GM19240 (cell line): ENCODE measurements at regions not wholly inside any gene's neighbourhood (a gene's known extent, or its start where the extent isn't known, plus 50 kb on each side); places are given as distances from the start of the nearest gene placed in this dataset.
"Not testable (repeated sequence)": the region's sequence is repeated elsewhere in the genome, so short reads cannot be mapped to it uniquely, and the experiment has no call there.

ENCODE experiments used
- DNase-seq: peaks from one replicate; pipeline ENCODE4 v3.0.0; 2011; ENCODE audit warnings: low spot score; ENCODE audit not compliant: insufficient read length

DNA sequence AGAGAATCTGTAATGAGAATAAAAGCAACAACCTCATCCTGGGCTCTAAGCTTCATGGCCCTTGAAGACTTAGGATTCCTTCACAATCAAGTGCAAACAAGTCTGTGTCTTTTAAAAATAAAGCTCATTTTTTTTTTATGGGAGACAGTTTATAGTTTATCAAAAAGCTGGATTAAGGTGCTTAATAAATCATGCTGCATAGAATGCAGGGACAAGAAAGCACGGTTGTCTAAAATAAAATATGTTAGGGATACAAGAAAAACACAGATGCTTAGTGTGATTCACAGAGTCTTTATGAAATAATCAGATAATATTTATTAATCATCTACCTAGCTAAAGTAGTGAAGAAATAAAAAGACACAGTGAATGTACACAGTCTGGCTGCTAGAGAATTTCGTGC, 2045.9 kb upstream of the WWC1 start:
- DNase-seq = no peak

DNA sequence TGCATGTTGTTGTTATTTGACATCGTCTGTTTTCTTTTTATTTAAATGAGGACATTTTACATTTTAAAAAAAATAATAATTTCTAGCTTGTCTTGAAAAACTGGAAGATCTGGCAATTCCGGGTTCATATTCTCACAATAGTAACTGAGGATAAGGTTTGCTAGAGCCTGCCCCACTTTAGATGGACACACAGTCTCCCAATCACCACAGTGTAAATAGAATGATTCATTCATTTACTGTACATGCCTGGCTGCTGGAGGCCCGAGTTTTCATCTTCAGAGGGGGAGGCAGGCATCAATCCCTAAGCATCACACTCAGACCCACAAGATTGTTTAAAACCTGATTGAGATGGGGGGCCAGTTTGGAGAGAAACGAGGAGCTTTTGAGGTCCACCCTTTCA, 2039.7 kb upstream of the WWC1 start:
- DNase-seq = no peak

DNA sequence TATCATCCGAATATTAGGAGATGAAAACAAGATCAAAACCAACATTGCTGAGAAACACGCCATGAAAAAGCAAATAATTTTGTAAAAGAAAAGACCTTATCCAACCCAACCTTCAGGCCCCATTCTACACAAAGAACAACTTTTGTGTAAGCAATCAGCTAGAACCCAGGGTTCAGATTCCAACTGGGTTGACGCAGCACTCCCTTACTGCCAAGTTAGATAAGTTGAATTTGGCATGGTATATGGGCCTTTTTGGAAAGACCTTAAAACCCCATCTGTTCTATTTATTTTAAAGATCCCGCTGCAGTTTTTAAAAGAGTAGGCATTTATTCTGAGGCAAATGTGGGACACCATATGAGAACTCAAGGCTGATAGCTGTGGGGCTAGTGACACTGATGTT, 2033.8 kb upstream of the WWC1 start:
- no peak for DNase-seq

DNA sequence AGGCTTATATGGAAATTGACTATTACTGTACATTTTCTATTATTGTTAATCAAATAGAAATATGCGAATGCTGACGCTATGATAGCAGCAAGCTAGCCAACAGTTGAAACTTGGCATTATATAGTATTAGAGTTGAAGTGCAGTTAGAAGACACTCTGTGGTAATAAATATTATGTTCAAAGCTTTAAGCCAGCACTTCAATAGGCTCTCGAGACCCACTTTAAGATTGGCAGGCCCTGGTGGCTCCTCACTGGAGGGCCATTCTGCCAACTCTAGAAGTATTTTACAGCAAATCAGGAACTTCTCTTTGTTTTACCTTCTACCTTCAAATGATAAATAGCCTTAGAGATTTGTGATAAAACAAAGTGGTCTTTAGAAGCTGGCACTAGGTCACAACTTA, 2029.0 kb upstream of the WWC1 start:
- no peak for DNase-seq

DNA sequence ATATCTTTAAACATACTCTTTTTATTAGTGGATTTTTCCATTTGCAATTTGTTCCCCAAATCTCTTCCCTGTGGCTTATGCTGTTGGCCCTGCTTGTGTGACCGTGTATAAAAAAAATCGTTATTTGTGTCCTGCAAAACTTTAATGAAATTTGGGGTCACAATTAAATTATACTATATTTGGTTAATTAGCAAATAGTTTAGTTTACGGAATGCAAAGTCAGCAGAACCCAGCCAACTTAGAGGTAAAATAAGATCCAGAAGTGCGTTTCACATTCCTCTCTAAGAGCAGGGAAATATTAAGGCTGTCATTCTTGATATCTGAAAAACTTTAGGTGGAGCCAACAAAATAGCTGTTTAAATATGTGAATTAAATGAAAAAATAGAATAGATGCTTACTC, 2023.5 kb upstream of the WWC1 start:
- no peak for DNase-seq

DNA sequence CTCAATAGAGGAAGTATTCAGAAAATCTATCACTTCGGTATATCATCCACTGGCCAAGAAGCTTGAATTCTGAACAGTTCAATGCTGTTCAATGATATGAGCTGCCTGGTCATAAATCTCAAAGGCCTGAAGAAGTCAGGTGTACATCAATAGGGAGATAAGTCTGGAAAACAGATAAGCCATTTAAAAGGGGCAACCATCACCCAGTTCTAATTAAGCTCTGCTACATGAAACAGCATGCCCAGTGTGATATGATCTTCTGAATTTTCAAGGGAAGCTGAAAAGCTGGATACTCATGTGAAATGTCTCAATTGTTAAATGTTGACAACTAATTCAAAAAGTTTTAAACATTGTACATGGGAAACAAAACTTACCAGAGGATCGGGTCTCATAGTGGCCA, 2020.7 kb upstream of the WWC1 start:
- no peak for DNase-seq

DNA sequence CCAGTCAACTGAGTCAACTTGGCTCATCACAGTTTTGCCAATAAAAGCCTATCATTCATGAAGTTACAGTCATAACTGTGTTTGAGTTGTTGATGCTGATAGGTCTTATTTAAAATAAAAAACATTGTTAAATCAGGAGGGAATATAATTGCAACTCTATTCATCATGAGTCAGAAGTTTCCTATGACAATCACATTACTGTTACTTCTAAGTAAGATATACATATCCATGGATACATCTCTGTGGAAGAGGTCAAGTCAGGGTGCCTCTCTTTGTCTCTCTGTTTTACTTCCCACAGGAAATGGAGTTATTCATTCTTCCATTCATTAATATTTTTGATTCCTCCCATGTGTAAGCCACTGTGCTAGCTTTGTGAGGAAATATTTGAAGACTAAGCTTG, 2015.4 kb upstream of the WWC1 start:
- no peak for DNase-seq

DNA sequence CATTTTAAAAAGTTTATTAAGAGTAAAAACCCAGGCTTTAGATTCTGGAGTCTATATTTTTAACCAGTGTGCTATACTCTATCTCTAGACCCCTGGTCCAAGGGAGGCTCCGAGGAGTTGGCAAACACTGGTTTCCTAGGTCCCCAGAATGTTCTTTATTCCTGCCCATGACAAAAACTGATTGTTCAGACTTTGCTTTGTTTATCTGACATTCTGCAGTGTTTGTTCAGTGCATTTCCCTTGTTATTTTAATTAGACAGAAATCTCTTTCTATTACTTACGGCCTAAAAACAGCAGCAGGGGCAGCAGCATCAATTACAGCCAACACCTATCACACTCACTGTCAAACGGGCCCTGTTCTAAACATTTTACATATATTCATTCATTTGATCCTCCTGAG, 2011.6 kb upstream of the WWC1 start:
- DNase-seq = no peak

DNA sequence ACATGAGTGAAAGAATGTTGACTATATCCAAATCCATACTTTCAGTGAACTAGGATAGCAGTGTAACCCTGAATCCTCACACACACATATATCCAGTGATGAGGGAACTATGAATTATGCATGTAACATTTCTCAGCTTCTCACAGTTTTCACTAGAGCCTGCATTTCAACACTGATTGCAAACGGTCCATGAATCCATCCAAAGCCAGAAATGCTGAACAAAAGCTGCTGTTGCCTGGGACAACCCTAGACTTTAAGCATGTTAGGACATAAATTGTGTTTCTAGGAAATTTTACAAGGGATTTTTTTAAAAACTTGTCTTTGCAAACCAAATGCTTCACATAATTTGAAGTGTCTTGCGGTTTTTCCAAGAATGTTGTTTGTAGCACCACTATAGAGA, 2010.0 kb upstream of the WWC1 start:
- DNase-seq = no peak

DNA sequence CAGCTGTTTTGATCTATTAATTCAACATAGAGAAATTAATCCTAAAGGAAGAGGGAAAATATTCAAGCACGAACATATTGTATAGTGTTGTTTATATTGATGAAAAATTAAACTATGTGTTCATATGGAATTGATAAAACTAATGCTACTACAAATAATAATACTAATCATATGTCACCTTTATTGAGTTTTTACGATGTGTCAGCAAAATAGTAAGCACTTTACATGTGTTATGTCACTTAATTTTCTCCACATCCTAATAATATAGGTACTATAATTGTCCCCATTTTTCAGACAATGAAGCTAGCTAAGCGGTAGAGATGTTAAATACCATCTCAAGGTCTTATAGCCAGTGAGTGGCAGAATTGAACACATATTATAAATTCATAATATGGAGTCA, 2008.5 kb upstream of the WWC1 start:
- no peak for DNase-seq

DNA sequence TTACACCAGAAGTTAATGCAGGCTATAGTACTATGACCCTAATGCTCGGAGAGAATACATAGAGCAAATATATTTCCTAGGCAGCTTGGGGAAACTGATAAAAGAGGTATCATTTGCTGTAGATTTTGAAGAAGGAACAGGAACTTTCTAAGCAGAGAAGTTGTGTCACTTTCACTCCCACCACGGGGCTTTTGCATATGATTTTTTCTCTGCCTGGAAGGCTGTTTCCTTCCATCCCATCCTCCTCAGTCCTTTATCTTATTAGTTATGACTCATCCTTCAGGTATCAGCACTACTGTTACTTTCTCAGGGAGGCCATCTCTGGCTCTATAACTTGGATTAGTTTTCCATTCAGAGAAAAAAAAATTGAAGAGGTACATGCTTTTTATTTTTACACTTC, 2006.1 kb upstream of the WWC1 start:
- DNase-seq = no peak

DNA sequence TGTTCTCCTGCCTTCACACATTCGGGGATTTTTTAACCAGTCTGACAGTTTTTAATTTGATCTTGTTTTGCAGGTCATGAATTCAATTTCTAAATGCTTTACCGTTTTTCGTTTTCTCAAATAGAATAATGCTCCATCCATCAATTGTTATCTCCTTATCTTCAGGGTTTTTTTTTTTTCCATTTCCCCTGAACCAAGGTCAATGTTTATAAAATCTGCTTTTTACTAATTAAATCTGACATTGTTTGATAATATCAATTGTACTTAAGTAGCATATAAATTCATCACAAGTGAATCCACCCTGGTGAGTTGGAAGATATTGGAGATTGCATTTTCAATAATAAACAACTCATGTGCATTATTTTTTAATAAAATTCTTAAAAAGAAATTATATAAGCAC, 2004.6 kb upstream of the WWC1 start:
- no peak for DNase-seq

DNA sequence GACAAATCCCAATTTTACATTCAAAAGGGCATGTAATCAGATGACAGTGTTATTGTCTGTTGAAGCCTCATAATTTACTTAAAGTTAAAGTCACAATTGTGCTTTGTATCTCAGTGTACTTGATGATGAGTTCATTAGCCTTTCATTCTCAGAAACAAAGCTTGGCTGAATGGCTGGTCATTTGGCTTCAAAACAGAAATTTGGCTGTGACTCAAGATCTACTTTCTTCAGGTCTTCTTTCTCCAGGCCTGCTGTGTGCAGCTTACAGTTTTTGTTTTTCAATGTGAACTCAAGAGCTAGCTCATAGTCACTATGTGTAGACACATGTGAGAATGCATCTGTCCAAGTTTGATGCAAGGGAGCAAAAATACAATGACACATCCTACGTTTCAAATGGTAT, 2003.6 kb upstream of the WWC1 start:
- DNase-seq = no peak

DNA sequence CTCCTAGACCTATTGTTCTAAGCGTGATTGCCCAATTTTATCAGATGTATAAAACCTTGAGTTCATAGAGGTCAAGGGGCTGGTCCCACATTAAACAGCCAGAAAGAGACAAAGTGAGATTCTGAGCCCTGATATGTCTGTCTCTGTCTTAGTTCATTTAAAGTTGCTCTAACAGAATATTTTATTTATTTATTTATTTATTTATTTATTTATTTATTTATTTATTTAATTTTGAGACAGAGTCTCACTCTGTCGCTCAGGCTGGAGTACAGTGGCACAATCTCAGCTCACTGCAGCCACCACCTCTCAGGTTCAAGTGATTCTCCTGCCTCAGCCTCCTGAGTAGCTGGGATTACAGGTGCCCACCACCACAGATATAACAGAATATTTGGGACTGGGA, 1999.6 kb upstream of the WWC1 start:
- not testable (repeated sequence) for DNase-seq

DNA sequence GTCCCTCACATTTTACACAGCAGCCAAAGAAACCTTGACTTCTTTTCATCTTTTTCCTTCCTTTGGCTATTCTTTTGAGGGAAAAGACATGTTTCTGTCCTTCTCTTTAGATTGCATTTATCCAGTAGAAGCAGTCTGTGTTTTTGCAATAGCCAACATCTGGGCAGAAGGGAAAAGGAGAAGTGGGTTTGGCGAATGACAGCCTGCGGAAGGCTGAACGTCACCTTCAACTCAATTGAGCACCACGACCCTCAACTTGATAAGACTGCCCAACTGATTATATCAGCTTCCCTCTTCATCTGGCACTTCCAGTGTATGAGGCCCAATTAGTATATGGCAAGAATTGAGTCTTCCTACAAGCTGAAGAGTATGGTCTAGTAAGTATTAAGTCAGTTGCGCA, 1997.6 kb upstream of the WWC1 start:
- no peak for DNase-seq

DNA sequence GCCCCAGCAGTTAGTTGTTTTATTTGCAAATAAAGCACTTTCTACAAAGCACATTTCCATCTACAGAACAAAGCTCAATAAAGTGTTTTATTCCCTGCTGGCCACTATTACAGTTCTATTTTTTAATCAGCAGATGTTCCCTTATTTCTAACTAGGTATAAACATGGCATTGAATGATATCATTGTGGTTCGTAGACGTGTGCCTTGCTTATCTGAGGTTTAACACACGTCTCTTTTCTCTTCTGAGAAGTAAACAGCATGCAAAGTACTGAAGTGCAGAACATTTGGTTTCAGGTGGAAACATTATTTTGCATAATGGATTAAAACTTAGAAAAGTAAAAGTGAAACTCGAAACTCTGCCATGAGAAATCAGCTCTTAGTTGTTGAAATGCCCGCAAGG, 1989.3 kb upstream of the WWC1 start:
- DNase-seq = no peak

DNA sequence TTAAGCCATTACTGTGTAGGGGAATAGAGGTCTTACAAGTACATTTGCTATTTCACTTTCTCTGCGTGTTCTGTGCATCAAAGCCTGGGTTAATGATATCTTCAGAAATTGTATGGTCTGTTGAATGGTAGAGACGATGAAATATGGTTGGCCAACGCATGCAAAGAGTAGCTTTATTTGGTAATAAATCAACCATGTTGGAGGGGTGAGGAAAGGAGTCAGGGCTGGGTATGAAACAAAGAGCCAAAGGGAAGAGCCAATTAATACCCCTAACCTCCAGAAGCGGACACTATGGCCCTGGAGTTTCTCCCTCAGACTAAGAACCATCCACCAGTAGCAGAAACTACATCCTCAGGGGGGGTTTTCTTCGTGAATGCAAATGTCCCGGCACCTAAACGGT, 1974.0 kb upstream of the WWC1 start:
- no peak for DNase-seq

DNA sequence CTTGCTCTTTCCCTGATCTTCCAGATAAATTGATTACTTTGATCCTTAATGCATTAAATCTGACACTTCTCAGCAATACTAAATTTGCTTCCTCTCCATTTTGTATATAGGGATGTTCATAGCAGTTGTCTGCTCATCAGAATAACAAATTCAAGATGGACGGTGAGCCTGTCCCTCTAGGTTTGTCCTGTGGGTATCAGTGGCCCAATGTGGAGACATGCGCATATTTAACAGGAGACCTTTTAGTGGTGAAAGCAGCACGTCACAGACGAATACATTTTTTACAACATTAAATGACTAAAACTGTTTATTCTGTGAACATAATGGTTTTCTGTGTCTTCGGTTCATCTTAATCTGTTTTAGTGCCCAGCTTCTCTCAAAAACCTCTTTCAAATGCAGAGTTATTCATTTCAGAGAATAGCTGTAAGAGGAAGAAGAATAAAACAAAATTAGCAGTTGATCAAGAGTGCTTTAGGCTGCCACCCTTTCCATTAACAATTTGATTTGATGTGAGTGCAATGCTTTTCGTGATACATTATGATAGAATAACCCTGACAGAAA, 1970.4 kb upstream of the WWC1 start:
- DNase-seq = no peak

DNA sequence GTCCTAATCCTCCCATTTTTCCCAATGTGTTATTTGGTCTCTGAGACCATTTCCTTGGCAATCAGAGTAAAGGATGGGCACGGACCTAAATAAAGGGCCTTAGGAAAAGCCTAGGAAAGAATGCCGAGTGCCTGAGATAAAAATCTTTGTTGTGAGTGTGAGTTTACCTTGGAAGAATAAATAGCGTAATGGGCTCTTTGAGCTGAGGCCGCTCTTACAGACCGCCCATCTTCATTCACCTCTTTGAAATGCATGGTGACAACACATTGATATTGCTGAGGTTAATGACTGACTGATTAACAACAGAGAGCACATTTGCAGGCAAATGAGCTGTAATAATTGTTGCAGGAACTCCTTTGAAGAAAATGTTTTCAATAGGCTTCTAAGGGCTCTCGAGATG, 1967.1 kb upstream of the WWC1 start:
- no peak for DNase-seq

DNA sequence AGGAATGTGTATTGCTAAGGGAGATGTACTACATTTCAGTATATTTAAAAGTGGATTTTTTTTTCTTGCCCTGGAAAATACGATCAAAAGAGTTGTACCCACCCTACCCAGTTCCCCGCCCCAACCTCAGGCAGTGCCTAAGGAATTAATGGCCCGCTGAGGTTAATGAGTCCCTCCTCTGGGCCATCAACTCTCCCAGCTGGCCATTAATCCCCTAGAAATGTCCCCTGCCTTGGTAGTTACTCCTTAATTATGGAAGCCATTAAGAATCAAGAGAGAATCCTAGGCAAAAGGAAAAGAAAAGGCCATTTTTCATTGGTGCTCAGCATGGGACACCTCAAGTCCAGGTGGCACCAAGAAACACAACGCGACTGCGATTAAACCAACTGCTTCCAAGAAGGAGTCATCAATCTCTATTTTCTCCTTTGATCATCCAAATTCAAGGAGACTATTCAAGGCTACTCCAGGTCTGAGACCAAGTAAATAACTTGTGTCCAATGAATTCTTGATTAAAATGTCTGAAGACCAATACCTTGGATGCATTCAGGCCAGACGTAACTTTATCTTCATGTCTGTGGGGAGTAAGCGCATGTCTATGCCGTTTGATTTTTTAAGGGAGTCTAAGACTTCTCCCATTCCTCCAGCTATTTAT, 1962.2 kb upstream of the WWC1 start:
- no peak for DNase-seq

DNA sequence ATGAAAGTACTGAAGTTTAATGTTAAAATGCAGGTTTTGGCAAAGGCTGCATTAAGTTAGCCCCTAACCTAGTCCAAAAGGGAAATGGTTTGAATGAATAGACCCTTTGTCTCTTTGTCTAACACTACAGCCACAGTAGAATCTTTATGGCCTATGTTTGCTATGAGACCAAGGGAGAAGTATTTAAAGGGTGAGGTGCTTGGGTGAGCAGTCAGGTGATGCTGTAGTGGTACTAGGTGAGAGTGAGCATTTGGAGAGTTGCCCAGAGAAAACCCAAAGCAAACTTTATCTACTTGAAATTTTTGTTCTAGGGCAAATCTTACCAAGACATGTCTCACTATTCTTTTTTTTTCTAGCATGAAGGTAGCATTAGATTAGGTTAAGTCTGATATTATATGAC, 1961.4 kb upstream of the WWC1 start:
- no peak for DNase-seq

DNA sequence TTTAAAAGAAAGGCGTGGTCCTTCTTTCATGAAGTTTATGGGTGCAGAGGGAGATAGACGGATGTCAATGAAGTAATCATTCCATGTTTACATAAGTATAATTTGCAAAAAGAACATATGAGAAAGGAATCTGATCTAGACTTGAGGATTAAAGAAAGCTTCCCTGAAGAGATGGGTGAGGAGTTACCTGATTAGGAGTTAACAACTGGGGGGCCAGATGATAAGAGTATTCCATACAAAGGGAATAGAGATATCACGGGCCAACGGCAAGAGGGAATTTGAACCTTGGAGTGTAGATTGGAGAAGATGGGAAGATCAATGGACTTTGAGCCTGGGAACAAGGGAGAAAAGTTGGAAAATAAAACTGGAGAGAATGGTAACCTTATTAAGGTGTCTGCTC, 1959.9 kb upstream of the WWC1 start:
- no peak for DNase-seq

DNA sequence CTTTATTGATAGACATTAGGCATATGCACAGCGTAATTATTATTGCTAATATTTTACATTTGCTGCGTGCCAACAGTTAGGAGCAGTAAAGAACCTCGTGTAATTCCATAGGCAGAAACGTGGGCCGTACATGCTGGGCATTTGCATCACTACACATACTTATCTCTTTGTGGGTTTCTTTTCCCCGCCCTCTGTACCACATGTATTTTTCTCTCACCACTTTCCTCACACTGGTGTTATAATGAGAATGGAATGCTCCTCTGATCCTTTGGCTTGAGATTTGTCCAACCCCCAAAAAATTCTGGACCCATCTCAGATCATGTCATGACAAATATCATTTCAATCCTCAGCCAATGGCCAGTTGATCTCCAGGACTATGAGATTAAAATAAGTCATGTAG, 1952.6 kb upstream of the WWC1 start:
- no peak for DNase-seq

DNA sequence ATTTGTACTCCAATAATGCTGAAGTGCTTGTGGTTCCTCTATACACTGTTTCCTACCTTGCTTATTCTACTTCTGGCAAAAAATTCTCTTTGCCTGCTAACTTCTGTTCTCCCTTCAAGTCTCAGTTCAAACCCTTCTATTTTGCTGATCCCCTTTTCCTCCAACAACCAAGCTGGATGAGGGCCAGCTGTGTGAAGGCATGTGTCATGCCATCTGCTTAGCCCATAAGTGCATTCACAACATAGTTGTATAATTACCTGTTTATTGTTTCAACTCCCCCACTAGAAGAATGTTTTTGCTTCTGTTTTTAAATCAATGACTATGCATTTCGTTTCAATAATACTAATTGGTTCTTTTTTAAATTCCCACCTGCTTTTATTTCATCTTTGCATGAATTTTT, 1951.4 kb upstream of the WWC1 start:
- DNase-seq = no peak
